Loucy (cell line): ENCODE measurements at regions not wholly inside any gene's neighbourhood (a gene's known extent, or its start where the extent isn't known, plus 50 kb on each side); places are given as distances from the start of the nearest gene placed in this dataset.

Experiments
- H2AFZ ChIP-seq: fragments of 200-600 bp; sonication (generic); 2 replicates; pipeline ENCODE4 v1.6.0; 2016; ENCODE audit warnings: antibody characterized with exemption, mild to moderate bottlenecking, low read length, moderate library complexity
- H3F3A ChIP-seq: fragments of 200-600 bp; 2 replicates; pipeline ENCODE4 v1.6.0; 2016; ENCODE audit warnings: antibody characterized with exemption, low read depth, mild to moderate bottlenecking
- H3K27me3 ChIP-seq: fragments of 200-600 bp; sonication (generic); 2 replicates; pipeline ENCODE4 v1.6.1; 2014; ENCODE audit warnings: low read length, mild to moderate bottlenecking; ENCODE audit not compliant: insufficient read depth, poor library complexity, severe bottlenecking
- H3K36me3 ChIP-seq: fragments of 200-600 bp; sonication (generic); 2 replicates; pipeline ENCODE4 v1.6.1; 2016; ENCODE audit warnings: low read length; ENCODE audit not compliant: insufficient read depth
- H3K4me1 ChIP-seq: fragments of 200-600 bp; sonication (generic); 2 replicates; pipeline ENCODE4 v1.5.1; 2014; ENCODE audit warnings: low read length, mild to moderate bottlenecking; ENCODE audit not compliant: insufficient read depth, poor library complexity, severe bottlenecking
- H3K4me2 ChIP-seq: fragments of 200-600 bp; sonication (generic); 2 replicates; pipeline ENCODE4 v1.6.0; 2014; ENCODE audit warnings: antibody characterized with exemption, low read length, low read depth, mild to moderate bottlenecking; ENCODE audit not compliant: poor library complexity, severe bottlenecking
- H3K4me3 ChIP-seq: fragments of 200-600 bp; sonication (generic); 2 replicates; pipeline ENCODE4 v1.5.1; 2014; ENCODE audit warnings: low read length, mild to moderate bottlenecking, mixed read lengths; ENCODE audit not compliant: poor library complexity, severe bottlenecking
- H3K79me2 ChIP-seq: fragments of 200-600 bp; sonication (generic); 2 replicates; pipeline ENCODE4 v1.6.1; 2014; ENCODE audit warnings: low read length; ENCODE audit not compliant: insufficient read depth
- H3K9ac ChIP-seq: fragments of 200-600 bp; sonication (generic); 2 replicates; pipeline ENCODE4 v1.6.0; 2014; ENCODE audit warnings: mild to moderate bottlenecking, low read depth, low read length, moderate library complexity; ENCODE audit not compliant: poor library complexity, severe bottlenecking
- H3K9me2 ChIP-seq: fragments of 200-600 bp; sonication (generic); replicated peaks from 2 replicates; pipeline ENCODE4 v1.6.1; 2016; ENCODE audit warnings: low read depth, low read length, mixed read lengths
- H3K9me3 ChIP-seq: fragments of 200-600 bp; sonication (generic); 2 replicates; pipeline ENCODE4 v1.6.1; 2014; ENCODE audit warnings: mild to moderate bottlenecking, antibody characterized with exemption, low read length, low read depth; ENCODE audit not compliant: insufficient read depth
- H4K20me1 ChIP-seq: fragments of 200-600 bp; sonication (generic); 2 replicates; pipeline ENCODE4 v1.6.0; 2014; ENCODE audit warnings: antibody characterized with exemption, low read length, mild to moderate bottlenecking; ENCODE audit not compliant: insufficient read depth, poor library complexity, severe bottlenecking
- CTCF ChIP-seq: fragments of 200-600 bp; sonication (generic); conservative IDR thresholded peaks from 2 replicates; pipeline ENCODE4 v1.5.1; 2014; ENCODE audit warnings: mild to moderate bottlenecking, antibody characterized with exemption, low read length
- EZH2phosphoT487 ChIP-seq: fragments of 200-600 bp; IDR thresholded peaks from 2 replicates; pipeline ENCODE4 v1.6.1; 2018; ENCODE audit warnings: antibody characterized with exemption, mild to moderate bottlenecking, moderate library complexity, borderline replicate concordance

GRCh38 chr13:74300162-74300561, 166.0 kb upstream of the KLF12 start:
- Histone ChIP-seq H3K9me3 (no peaks in the 10 kb centered on the region), H3K4me1 (no peaks in the 10 kb centered on the region), H3K79me2 (no peaks in the 10 kb centered on the region), H2AFZ (no peak overlapping the region), H3K36me3 (no peaks in the 10 kb centered on the region), H3F3A (no peaks in the 10 kb centered on the region), H3K27me3 (no peaks in the 10 kb centered on the region), H3K4me2 (no peak overlapping the region), H3K9me2 (no peaks in the 10 kb centered on the region), H3K9ac (no peak overlapping the region), H4K20me1 (no peaks in the 10 kb centered on the region), H3K4me3 (no peak overlapping the region)
- no peak for TF ChIP-seq CTCF
- no peak for TF ChIP-seq EZH2phosphoT487

GRCh38 chr13:74299721-74300120, 165.5 kb upstream of the KLF12 start:
- Histone ChIP-seq H3F3A (no peaks in the 10 kb centered on the region), H3K9me3 (no peaks in the 10 kb centered on the region), H3K27me3 (no peaks in the 10 kb centered on the region), H3K79me2 (no peaks in the 10 kb centered on the region), H4K20me1 (no peaks in the 10 kb centered on the region), H2AFZ (no peak overlapping the region), H3K4me3 (no peak overlapping the region), H3K4me2 (no peak overlapping the region), H3K9me2 (no peaks in the 10 kb centered on the region), H3K36me3 (no peaks in the 10 kb centered on the region), H3K9ac (no peak overlapping the region), H3K4me1 (no peaks in the 10 kb centered on the region)
- TF ChIP-seq EZH2phosphoT487 (no peak), CTCF (no peak)

- Histone ChIP-seq H3K4me2 (no peak overlapping the region), H3K36me3 (no peaks in the 10 kb centered on the region), H2AFZ (no peak overlapping the region), H3K9me2 (no peaks in the 10 kb centered on the region), H3K4me1 (no peaks in the 10 kb centered on the region), H3F3A (no peaks in the 10 kb centered on the region), H3K9me3 (no peaks in the 10 kb centered on the region), H3K27me3 (no peaks in the 10 kb centered on the region), H3K79me2 (no peaks in the 10 kb centered on the region), H4K20me1 (no peaks in the 10 kb centered on the region), H3K4me3 (no peak overlapping the region), H3K9ac (no peak overlapping the region)
- TF ChIP-seq CTCF (no peak), EZH2phosphoT487 (no peak)
Observed at GRCh38 chr13:74298923-74299322, 164.7 kb upstream of the KLF12 start.
